DMS114 treated with DMSO at 0.1 percent for 48 hours (cell line): ENCODE measurements at regions not wholly inside any gene's neighbourhood (a gene's known extent, or its start where the extent isn't known, plus 50 kb on each side); places are given as distances from the start of the nearest gene placed in this dataset.
"Not testable (repeated sequence)": the region's sequence is repeated elsewhere in the genome, so short reads cannot be mapped to it uniquely, and the experiment has no call there.

ENCODE experiments used
- DNase-seq: peaks from one replicate; lab custom pipeline; 2025; ENCODE audit not compliant: unreplicated experiment; lab: John Stamatoyannopoulos, UW

DNA sequence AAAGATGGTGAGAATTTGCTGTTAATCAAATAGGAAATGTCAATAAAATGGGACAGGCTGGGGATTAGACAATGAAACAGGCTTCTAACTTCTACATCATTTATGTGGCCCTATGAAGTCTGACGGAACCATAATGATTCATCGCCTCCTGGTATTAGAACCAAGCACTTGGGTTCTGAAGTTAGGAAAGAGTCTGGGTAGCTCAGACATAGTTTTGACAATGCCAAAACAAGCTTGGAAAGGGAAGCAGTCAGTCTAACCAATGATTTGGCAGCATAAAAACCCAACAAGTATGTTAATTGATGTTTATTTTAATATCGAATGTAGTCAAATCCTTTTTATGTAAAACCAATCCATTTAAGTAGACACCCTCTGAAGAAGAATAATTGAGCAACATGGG lies 160.8 kb upstream of the RSPO3 start:
- DNase-seq = no peak

DNA sequence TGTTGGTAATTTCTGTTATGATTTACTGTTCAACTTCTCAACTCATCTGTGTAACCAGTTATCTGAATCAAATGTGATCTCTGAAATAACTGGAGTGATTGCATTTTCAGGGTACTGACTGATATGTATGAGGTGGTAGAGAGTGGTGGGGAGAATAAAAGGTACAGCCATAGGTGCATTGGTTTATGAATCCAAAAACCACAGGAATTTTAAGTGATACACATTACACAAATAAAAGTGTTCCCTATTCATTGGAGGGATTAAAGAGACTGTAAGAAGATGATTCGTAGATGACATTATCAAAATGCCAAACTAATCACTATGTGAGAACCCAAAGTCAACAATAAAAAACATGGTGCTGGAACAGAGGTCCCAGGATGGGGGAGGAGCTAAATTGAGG lies 158.7 kb upstream of the RSPO3 start:
- DNase-seq = no peak

DNA sequence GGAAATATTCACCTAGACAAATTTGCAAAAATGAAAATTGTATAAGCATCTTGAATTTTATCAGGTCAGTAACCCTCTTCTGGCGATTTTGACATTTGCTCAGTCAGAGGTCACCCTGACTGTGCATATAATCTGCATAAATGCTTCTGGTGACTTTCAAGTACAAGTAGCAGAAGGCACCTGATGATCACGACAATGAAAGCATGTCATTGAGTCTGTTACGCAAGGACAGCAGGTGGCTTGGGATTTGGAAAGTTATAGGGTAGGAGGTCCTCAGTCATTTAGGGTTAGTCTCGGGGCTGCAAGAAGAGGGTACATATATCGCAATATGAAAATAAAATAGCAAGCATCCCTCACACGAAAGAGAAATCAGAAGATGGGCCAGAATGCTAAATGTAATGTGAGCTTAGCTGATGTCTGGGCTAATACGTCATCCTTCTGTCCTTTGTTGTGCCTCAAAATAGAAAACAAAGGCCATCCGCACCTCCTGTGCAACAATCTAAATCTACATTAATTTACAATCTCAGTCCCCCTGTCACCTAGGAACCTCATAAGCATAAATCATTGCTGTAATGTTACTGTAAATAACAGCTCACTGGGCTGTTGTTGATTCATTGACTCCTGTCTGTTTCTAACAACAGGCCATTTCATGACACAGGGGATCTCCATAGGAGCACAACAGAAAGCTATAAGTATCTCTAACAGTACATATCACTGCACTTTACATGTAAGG lies 155.2 kb upstream of the RSPO3 start:
- DNase-seq = no peak

DNA sequence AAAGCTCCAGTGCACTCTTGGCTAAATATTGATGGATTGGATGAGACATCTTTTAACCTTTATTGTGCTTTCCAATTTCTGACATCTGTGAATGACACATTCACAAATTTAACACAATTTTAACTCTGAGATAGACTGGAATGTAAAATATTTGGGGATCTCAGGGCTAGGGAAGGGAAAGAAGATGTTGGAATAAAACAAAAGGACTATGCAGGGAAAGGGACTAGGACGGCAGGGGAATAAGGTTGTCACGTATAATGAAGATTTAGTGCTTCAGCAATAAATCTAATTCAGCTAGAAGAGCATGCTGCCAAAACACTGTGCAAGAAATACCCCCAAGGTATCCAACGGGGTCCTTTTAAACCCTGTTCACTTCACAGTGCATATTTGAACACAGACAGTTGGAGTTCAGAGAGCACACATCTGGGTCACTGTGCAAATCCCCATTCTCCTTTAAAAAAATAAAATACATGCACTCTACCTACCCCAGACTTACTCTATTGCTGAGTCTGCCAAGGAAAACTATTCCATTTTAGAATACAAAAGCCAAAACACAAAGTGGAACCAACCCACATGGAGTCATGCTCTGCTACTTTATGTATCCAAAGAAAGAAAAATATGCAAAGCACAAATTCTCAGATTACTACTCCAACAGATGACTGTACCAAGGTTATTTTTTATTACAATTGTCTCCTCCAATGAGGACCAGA lies 151.0 kb upstream of the RSPO3 start:
- DNase-seq = no peak

DNA sequence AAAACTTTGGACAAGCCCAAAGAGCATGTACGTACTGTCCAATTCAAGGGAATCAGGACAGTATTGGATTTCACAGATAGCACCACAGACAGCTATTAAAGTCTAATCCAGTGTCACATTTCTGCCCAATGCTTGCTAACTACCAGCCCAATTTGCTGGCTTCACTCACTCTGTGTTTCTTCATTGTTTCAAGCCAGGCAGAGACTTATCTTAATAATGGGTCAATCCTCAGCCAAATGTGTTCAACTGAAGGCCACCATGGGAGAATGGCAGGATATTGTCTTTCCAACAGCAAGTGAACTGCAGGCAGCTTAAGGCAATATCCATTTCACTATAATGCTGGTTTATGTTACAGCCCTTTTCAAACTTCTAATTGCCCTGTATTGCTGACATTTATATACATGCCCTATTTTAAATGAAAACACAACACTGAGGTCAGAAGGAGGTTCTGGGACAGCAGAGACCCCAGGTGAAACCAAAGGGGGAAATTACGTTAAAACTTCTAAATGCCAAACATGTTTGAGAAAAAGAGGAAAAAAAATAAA lies 142.1 kb upstream of the RSPO3 start:
- no peak for DNase-seq

DNA sequence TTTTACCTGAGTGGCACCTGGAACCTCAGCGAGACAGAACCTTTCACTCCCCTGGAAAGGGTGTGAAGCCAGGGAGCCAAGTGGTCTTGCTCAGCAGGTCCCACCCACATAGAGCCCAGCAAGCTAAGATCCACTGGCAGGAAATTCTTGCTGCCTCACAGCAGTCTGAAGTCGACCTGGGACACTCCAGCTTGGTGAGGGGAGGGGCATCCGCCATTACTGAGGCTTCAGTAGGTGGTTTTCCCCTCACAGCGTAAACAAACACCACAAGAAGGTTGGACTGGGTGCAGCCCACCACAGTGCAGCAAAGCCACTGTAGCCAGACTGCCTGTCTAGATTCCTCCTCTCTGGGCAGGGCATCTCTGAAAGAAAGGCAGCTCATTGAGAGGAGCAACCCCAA lies 134.7 kb upstream of the RSPO3 start:
- no peak for DNase-seq

GRCh38 chr6:126988125-126988524 lies 130.3 kb upstream of the RSPO3 start:
- DNase-seq = not testable (repeated sequence)

DNA sequence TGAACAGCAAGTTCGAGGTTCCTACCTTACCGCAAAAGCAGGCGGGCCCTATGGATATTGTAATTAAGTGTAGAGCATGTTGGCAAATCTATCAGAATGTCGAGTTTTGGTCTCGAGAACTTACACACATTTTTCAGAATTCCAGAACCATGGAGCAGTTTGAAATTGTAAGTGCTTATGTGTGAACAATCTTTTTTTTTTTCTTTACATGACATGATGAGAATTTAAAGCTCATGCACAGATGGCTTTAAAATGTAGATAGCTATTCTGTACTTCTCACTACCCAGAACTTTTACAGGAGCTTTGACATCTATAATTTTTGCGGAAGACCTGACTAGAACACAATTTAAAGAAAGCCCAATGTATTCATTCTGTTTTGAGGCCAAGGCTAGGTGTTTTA lies 117.8 kb upstream of the RSPO3 start:
- no peak for DNase-seq

DNA sequence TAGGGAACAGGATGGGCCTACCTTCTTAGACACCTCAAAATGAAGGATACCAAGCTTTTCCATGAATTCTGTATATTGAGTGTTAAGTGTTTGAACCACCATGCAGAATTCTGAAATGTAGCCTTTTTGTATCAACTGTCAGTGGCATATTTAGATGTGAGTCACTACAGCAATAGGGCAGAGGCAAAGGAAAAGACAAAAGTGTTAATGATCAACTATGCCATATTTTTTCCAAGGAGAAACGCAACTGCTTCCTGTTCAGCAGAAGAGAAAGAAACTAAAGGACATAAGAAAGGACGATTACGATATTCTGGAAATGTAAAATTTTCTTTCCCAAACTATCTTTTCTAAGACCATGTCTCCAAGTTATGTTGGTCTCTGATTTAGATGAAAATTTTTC lies 104.6 kb upstream of the RSPO3 start:
- DNase-seq = no peak

GRCh38 chr6:127015858-127016257 lies 102.6 kb upstream of the RSPO3 start:
- no peak for DNase-seq

GRCh38 chr6:127019828-127020227 lies 98.6 kb upstream of the RSPO3 start:
- no peak for DNase-seq

DNA sequence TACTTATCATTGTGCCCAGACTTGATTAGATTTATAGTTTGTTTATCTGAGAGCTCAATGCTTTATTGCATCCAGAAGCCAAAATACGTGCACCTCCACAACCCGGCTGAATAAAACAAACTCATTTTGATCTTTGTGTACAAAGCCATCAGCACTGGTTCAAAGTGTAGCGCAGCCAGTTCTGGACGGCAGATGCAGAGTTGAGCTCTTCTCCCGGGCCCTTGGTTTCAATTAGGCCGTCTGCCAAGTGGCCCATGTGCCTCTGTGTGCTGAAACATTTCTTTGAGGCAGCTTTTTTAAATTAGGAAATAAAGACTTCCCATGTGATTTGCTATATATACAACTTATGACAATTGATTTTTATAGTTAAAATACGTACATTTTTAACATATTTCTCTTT lies 96.2 kb upstream of the RSPO3 start:
- DNase-seq = no peak

- no peak for DNase-seq
These were observed 95.3 kb upstream of the RSPO3 start for GRCh38 chr6:127023001-127023778.

DNA sequence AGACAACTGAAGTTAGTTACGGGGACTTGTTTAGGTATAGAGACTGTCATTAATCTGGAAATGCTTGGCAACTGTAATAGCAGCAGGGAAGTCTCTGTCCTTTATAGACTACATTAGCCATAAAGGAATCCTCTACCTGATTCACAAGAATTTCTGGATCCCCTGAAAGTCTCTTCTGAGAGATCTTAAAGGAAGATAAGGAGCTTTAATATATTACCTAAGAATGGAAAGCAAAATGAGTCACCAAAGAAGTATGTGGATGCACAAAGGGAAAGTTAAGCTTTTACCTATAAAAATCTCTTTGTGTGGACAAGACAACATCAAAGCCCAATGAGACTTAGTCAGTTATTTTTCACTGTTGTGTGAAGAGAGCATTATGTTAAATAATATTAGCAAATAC lies 92.2 kb upstream of the RSPO3 start:
- DNase-seq = no peak

DNA sequence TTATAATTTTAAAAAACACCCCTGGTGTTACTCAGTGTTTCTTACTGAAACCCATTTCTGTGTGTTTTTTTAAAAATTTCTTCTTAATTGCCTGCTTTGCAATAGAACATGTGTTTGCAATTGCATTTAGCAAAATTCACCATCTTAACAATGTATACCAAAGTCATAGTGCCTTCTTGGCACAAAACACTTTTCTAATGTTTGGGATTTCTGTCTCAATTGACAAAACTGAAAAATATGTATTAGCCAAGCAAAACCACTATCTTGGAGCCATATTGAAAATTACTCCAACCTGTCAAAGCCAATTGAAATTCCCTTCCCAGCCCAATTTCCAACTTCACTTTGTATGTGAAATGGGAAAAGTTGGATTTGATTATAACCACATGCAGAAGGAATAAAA lies 88.4 kb upstream of the RSPO3 start:
- no peak for DNase-seq

GRCh38 chr6:127030836-127031235 lies 87.6 kb upstream of the RSPO3 start:
- DNase-seq = no peak

GRCh38 chr6:127031511-127031910 lies 87.0 kb upstream of the RSPO3 start:
- no peak for DNase-seq

DNA sequence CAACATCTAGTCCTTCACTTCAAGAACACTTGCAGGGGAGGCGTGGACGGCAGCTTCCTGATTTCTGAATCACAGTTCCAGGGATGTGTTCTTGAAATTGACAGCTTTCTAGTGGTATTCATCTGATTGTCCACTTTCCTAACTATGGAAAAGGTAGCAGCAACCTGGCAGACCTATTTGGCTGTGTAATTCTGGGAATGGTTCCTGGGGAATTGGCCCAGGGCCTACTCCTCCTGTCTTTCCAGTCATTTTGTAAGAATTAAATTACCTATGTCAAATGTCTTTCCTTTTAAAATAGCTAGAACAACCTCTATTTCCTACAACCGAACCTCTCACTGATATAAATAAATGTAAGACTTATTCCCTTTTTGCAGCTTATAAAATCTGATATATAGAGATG lies 85.5 kb upstream of the RSPO3 start:
- DNase-seq = no peak

DNA sequence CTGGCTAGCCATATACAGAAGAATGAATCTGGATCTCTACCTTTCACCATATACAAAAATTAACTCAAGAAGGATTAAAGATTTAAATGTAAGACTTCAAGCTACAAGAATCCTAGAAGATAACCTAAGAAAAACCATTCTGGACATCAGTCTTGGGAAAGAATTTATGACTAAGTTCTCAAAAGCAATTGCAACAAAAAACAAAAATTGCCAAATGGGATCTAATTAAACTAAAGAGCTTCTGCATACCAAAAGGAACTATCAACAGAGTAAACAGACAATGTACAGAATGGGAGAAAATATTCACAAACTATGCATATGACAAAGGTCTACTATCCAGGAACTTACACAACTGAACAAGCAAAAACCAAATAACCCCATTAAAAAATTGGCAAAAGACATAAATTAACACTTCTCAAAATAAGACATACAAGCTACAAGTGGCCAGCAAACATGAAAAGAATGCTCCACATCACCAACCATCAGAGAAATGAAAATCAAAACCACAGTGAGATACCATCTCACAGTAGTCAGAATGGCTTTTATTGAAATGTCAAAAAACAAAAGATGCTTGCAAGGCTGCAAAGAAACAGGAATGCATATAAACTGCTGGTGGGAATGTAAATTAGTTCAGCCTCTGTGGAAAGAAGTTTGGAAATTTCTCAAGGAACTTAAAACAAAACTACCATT lies 66.8 kb upstream of the RSPO3 start:
- no peak for DNase-seq

- DNase-seq = no peak
These were observed 65.2 kb upstream of the RSPO3 start for GRCh38 chr6:127053032-127053874.
